Activated CD4-positive, alpha-beta T cell treated with anti-CD3 and anti-CD28 coated beads for 36 hours (primary cell): ENCODE measurements at regions not wholly inside any gene's neighbourhood (a gene's known extent, or its start where the extent isn't known, plus 50 kb on each side); places are given as distances from the start of the nearest gene placed in this dataset.
"Not testable (repeated sequence)": the region's sequence is repeated elsewhere in the genome, so short reads cannot be mapped to it uniquely, and the experiment has no call there.

Experiments
- ATAC-seq: fragments of 200-7000 bp; cut with Tn5 transposase; one replicate; pipeline ENCODE4 v1.10.0; 2021; ENCODE audit warnings: mild to moderate bottlenecking, moderate library complexity
- CTCF ChIA-PET: fragments of 350-600 bp; sonication (Branson Sonifier 250); formaldehyde crosslinking; loops from one replicate; lab custom pipeline; 2021; ENCODE audit warnings: antibody characterized with exemption; lab: Charles Lee
- POLR2A ChIA-PET: fragments of 350-600 bp; sonication (Branson Sonifier 250); formaldehyde crosslinking; loops from one replicate; lab custom pipeline; 2021; ENCODE audit warnings: antibody characterized with exemption, inconsistent platforms; lab: Charles Lee
- DNase-seq: peaks from one replicate; pipeline ENCODE4 v3.0.0-alpha.2; 2020
- H3K27ac Mint-ChIP-seq: one replicate; pipeline ENCODE4 v1.8.0; 2021; ENCODE audit warnings: mixed read lengths
- H3K27me3 Mint-ChIP-seq: one replicate; pipeline ENCODE4 v1.8.0; 2021; ENCODE audit warnings: mixed read lengths
- H3K36me3 Mint-ChIP-seq: one replicate; pipeline ENCODE4 v1.8.0; 2021; ENCODE audit warnings: low read depth, mixed read lengths
- H3K4me1 Mint-ChIP-seq: one replicate; pipeline ENCODE4 v1.8.0; 2021; ENCODE audit warnings: mixed read lengths
- H3K4me3 Mint-ChIP-seq: one replicate; pipeline ENCODE4 v1.8.0; 2021; ENCODE audit warnings: mild to moderate bottlenecking, moderate library complexity, mixed read lengths
- H3K9me3 Mint-ChIP-seq: one replicate; pipeline ENCODE4 v1.8.0; 2021; ENCODE audit warnings: low read depth, mixed read lengths
- intact Hi-C, 2 experiments: fragments of 100-400 bp; cut with DNase I in 1 of 2; cut with micrococcal nuclease in 1 of 2; formaldehyde crosslinking; loops; one replicate each; pipeline versions ENCODE4 v1.14.2 to v1.15.1; 2022 to 2024; cut with DNase I, micrococcal nuclease

DNA sequence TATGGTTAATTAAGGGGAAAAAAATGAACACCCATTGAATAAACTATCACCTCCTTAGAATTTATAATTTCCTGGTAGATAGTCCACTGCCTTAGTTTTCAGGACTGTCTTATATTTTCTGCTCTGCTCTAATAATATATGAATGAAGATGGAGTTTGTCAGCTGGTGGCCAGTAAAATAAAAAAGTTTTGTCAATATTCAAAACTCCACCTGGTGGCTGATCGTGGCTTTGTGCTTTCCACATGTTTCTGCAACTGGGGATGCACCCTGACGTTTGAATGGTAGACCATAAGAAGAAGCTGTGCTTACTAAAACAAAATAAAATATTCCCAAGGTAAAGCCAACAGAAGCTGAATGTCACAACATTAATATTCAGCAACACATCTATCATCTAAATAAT, 286.6 kb upstream of the IZUMO3 start:
- intact Hi-C loops: no loop called here
- no peak overlapping the region for H3K4me3 Mint-ChIP-seq
- ChIA-PET POLR2A (no interaction called here), CTCF (interaction anchor here (0.6 kb wide), 1 partner anchor 629 kb away, joined by 3 read pairs; no protein-coding TSS in a partner anchor)
- H3K27ac Mint-ChIP-seq: no peak overlapping the region
- H3K9me3 Mint-ChIP-seq: peaks cover 20% of the 10 kb centered on the region
- ATAC-seq (no peak), DNase-seq (no peak)
- H3K27me3 Mint-ChIP-seq: no peaks in the 10 kb centered on the region
- H3K36me3 Mint-ChIP-seq: no peaks in the 10 kb centered on the region
- H3K4me1 Mint-ChIP-seq: no peaks in the 10 kb centered on the region

DNA sequence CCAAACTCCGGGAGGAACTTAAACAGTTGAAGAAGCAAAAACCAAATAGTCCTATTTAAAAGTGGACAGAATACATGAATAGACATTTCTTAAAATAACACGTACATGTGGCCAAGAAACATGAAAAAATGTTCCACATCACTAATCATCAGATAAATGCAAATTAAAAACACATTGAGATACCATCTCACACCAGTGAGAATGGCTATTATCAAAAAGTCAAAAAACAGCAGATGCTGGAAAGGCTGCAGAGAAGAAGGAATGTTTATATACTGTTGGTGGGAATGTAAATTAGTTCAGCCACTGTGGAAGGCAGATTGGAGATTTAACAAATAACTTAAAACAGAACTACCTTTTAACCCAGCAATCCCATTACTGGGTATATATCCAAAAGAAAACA, 283.0 kb upstream of the IZUMO3 start:
- peaks cover 25% of the 10 kb centered on the region for H3K9me3 Mint-ChIP-seq
- CTCF ChIA-PET: no interaction called here

DNA sequence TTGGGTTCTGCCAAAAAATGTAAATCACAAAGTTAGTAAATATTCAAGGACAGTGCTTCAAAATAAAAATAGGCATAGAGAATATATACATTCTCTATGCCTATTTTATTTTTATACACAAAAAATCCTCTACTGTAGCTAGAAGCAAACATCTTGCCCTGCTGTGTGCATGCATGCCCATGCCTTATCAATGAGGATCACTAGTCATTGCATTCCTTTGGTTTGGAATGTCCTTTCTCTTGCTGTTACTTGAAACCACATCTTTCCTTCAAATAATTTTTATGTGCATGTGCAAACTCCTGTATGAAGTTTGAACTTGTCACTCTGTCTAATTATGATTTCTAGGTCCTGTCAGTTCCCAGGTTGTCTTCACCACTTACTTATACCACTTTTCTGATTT, 278.9 kb upstream of the IZUMO3 start:
- CTCF ChIA-PET: no interaction called here
- intact Hi-C loops: no loop called here
- H3K36me3 Mint-ChIP-seq: no peaks in the 10 kb centered on the region
- H3K4me3 Mint-ChIP-seq: no peak overlapping the region
- peaks cover 22% of the 10 kb centered on the region for H3K9me3 Mint-ChIP-seq
- POLR2A ChIA-PET: no interaction called here
- ATAC-seq (no peak), DNase-seq (no peak)
- no peak overlapping the region for H3K27ac Mint-ChIP-seq
- no peaks in the 10 kb centered on the region for H3K27me3 Mint-ChIP-seq
- H3K4me1 Mint-ChIP-seq: no peaks in the 10 kb centered on the region

More for the DNA sequence above, 283.0 kb upstream of the IZUMO3 start:
- H3K4me1 Mint-ChIP-seq: no peaks in the 10 kb centered on the region
- H3K36me3 Mint-ChIP-seq: no peaks in the 10 kb centered on the region
- POLR2A ChIA-PET: no interaction called here
- ATAC-seq (no peak), DNase-seq (no peak)
- H3K27me3 Mint-ChIP-seq: no peaks in the 10 kb centered on the region
- no peak overlapping the region for H3K4me3 Mint-ChIP-seq
- intact Hi-C loops: no loop called here
- no peak overlapping the region for H3K27ac Mint-ChIP-seq

DNA sequence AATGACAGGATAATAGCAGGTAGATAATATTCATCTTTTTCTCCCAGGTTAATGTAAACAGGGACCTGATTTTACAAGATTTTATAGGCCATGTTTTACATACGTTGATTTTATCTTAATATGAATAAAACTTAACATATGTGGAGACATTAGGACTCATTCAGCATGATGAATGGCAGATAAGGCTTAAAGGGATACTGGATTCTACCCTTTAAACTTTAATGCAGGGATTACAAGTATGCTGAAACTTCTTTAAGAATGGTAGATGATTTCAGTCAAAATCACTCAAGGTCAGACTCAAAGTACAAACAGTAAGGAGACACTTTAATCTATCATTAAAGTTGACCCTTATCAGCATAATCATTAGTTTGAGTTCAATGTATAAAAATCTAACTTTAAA, 274.5 kb upstream of the IZUMO3 start:
- intact Hi-C loops: no loop called here
- peaks cover 14% of the 10 kb centered on the region for H3K9me3 Mint-ChIP-seq
- H3K27me3 Mint-ChIP-seq: no peaks in the 10 kb centered on the region
- no peaks in the 10 kb centered on the region for H3K4me1 Mint-ChIP-seq
- no peak for DNase-seq
- no peak for ATAC-seq
- ChIA-PET POLR2A (no interaction called here), CTCF (no interaction called here)
- no peaks in the 10 kb centered on the region for H3K36me3 Mint-ChIP-seq
- H3K4me3 Mint-ChIP-seq: no peak overlapping the region
- H3K27ac Mint-ChIP-seq: no peak overlapping the region

DNA sequence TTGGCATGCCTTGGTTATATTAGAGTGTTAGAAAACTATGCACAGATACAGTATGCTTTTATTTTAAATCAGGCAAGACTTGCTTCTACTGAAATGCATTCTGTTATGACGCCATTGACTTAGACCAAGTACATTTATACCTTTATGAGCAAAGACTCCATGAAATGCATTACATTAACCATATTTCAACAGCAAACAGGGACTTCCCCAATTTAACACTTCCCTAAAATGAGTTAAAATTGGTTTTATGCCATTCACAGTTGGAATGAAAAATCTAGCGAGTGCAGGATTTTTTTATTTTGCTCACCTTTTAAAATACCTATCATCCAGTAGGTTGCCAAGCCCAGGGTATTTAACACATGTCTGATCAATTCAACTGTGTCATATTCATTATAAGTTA, 272.1 kb upstream of the IZUMO3 start:
- Mint-ChIP-seq H3K4me1 (no peaks in the 10 kb centered on the region), H3K27me3 (no peaks in the 10 kb centered on the region), H3K27ac (no peak overlapping the region), H3K4me3 (no peak overlapping the region), H3K36me3 (no peaks in the 10 kb centered on the region), H3K9me3 (peaks cover 13% of the 10 kb centered on the region)
- POLR2A ChIA-PET: no interaction called here
- intact Hi-C loops: no loop called here
- CTCF ChIA-PET: no interaction called here
- no peak for ATAC-seq
- no peak for DNase-seq

DNA sequence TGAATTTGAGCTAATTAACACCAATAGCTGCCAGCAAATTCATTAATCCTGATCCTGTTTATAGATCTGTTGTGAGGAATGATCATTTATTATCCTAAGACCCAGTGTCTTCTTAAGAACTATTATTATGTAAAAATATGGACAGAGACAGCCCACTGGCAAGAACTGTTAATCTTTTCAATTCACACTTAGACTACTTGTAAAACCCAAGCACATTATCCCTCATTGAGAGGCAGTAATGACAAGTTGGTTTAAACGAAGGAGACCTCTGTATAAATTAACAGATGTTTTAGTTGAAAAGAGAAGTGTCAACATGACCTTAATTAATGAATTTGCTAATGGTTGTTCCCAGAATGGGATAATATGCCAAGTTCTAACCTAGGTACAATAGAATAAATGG, 270.3 kb upstream of the IZUMO3 start:
- H3K4me3 Mint-ChIP-seq: no peak overlapping the region
- no peak overlapping the region for H3K27ac Mint-ChIP-seq
- intact Hi-C loops: no loop called here
- H3K9me3 Mint-ChIP-seq: peaks cover 12% of the 10 kb centered on the region
- no peaks in the 10 kb centered on the region for H3K36me3 Mint-ChIP-seq
- DNase-seq (no peak), ATAC-seq (no peak)
- no peaks in the 10 kb centered on the region for H3K27me3 Mint-ChIP-seq
- ChIA-PET CTCF (no interaction called here), POLR2A (no interaction called here)
- H3K4me1 Mint-ChIP-seq: no peaks in the 10 kb centered on the region

DNA sequence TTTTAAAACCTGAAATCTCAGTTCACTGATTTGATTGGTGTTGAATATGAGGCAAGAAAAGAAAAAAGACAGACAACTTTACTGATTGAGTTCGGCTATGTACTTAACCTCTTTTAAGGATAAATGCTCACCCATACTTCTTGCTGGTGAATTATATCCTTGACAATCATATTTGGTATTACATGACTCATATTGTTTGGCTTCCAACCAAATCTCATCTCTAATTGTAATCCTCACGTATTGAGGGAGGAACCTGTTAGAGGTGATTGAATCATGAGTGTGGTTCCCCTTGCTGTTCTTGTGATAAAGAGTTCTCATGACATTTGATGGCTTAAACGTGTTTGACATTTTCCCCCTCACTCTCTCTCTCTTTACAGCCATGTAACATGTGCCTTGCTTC, 255.6 kb upstream of the IZUMO3 start:
- Mint-ChIP-seq H3K27ac (no peak overlapping the region), H3K36me3 (no peaks in the 10 kb centered on the region), H3K9me3 (peaks cover 2% of the 10 kb centered on the region), H3K4me1 (no peaks in the 10 kb centered on the region), H3K27me3 (no peaks in the 10 kb centered on the region), H3K4me3 (no peak overlapping the region)
- ChIA-PET POLR2A (no interaction called here), CTCF (no interaction called here)
- DNase-seq: no peak
- ATAC-seq: no peak
- intact Hi-C loops: no loop called here

DNA sequence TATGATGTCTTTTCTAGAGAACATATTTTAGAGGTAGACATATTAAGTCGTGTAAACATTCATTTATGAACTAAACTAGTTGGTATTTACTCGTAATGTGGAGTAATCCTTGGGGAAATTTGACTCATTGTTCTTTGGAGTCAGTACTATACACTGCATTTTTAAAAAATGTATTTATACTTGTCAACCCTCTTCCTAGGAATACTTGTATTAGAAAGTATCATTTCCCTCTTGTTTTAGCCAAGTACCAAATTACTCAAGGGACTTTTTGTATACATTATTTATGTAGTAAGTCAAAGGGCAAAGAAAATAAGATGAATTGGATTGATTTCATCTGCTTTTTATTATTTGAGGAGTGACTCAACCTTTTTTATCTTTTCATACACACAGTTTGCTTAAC, 248.1 kb upstream of the IZUMO3 start:
- peaks cover 20% of the 10 kb centered on the region for H3K9me3 Mint-ChIP-seq
- no peaks in the 10 kb centered on the region for H3K36me3 Mint-ChIP-seq
- no peak overlapping the region for H3K27ac Mint-ChIP-seq
- no peaks in the 10 kb centered on the region for H3K27me3 Mint-ChIP-seq
- no peak overlapping the region for H3K4me3 Mint-ChIP-seq
- ChIA-PET CTCF (no interaction called here), POLR2A (no interaction called here)
- H3K4me1 Mint-ChIP-seq: no peaks in the 10 kb centered on the region
- DNase-seq (no peak), ATAC-seq (no peak)
- intact Hi-C loops: no loop called here

DNA sequence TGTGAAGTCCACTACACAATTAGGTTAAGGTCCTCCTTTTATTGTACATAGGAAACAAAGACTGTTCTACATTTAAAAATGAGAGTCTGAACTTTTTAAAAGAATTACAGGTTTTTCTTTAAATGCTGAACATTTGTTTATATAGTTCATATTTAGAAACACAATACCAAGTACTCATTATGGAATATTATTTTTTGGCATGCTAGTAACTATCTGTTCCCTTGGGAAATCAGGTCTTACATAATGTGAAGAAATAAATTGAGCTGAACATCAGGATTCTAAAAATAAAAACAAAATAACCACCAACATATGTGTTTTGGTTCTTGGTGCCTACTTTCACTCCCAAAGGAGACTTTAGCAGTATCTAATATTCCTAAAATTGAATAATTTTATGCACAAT, 230.5 kb upstream of the IZUMO3 start:
- ChIA-PET CTCF (no interaction called here), POLR2A (no interaction called here)
- peaks cover 20% of the 10 kb centered on the region for H3K9me3 Mint-ChIP-seq
- no peak for DNase-seq
- no peak for ATAC-seq
- H3K4me3 Mint-ChIP-seq: no peak overlapping the region
- no peaks in the 10 kb centered on the region for H3K4me1 Mint-ChIP-seq
- no peaks in the 10 kb centered on the region for H3K27me3 Mint-ChIP-seq
- intact Hi-C loops: loop anchor here in 1 of 2 experiments (10.0 kb wide), 1 partner anchor 51 kb away; no protein-coding TSS in a partner anchor
- H3K27ac Mint-ChIP-seq: no peak overlapping the region
- no peaks in the 10 kb centered on the region for H3K36me3 Mint-ChIP-seq

DNA sequence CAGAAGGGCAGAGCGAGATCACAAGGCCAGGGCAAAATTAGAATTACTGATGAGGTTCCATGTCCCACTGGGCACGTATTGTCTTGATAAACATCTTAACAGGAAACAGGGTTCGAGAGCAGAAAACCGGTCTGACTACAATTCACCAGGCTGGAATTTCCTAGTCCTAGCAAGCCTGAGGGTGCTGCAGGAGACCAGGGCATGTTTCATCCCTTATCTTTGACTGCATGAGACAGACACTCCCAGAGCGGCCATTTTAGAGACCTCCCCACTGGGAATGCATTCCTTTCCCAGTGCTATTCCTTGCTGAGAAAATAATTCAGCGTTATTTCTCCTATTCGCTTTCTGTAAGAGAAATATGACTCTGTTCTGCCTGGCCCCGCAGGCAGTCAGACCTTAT, 228.5 kb upstream of the IZUMO3 start:
- POLR2A ChIA-PET, ATAC-seq, H3K36me3 Mint-ChIP-seq, H3K4me1 Mint-ChIP-seq, H3K4me3 Mint-ChIP-seq, H3K27me3 Mint-ChIP-seq, H3K27ac Mint-ChIP-seq, CTCF ChIA-PET, DNase-seq: not testable (repeated sequence)
- intact Hi-C loops: loop anchor here in 1 of 2 experiments (10.0 kb wide), 1 partner anchor 49 kb away; no protein-coding TSS in a partner anchor
- peaks cover 14% of the 10 kb centered on the region for H3K9me3 Mint-ChIP-seq

DNA sequence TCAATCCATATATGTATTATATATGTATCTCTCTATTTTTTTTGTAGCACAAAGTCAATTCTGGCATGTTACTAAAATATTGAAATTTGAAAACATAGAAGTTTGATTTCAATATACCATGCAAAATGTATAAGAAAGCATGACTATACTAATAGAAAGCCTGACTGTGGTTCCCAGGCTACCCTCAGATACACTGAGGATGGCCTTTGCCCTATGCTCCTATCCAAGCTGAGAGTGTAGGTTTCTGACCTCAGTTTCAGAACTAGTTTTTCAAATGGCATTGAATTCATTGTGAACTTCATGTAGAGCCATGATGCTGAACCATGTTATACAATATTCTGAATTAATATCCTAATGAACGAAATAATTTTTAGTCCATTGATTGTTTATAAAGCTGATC, 220.4 kb upstream of the IZUMO3 start:
- Mint-ChIP-seq H3K36me3 (no peaks in the 10 kb centered on the region), H3K4me3 (no peak overlapping the region), H3K27ac (no peak overlapping the region), H3K27me3 (no peaks in the 10 kb centered on the region), H3K9me3 (peaks cover 34% of the 10 kb centered on the region), H3K4me1 (no peaks in the 10 kb centered on the region)
- POLR2A ChIA-PET: no interaction called here
- CTCF ChIA-PET: no interaction called here
- ATAC-seq: no peak
- DNase-seq: no peak
- intact Hi-C loops: no loop called here

DNA sequence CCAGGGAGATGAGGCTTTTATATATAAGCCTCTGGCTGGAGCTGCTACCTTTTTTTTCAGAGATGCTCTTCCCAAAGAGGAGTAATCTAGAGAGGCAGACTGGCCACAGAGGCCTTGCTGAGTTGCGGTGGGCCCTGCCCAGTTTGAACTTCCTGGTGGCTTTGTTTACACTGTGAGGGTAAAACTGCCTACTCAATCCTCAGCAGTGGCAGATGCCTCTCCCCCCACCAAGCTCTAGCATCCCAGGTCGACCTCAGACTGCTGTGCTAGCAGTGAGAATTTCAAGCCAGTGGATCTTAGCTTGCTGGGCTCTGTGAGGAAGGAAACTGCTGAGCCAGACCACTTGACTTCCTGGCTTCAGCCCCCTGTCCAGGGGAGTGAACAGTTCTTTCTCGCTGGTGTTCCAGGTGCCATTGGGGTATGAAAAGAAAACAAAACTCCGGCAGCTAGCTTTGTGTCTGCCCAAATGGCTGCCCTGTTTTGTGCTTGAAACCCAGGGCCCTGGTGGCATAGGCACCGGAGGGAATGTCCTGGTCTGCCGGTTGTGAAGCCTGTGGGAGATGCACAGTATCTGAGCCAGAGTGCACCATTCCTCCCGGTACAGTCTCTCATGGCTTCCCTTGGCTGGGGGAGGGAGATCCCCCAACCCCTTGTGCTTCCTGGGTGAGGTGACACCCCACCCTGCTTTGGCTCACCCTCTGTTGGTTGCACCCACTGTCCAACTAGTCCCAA, 219.5 kb upstream of the IZUMO3 start:
- ATAC-seq: no peak
- no peak overlapping the region for H3K27ac Mint-ChIP-seq
- H3K4me1 Mint-ChIP-seq: no peaks in the 10 kb centered on the region
- ChIA-PET CTCF (no interaction called here), POLR2A (no interaction called here)
- no peaks in the 10 kb centered on the region for H3K36me3 Mint-ChIP-seq
- no peaks in the 10 kb centered on the region for H3K27me3 Mint-ChIP-seq
- H3K9me3 Mint-ChIP-seq: peaks cover 39% of the 10 kb centered on the region
- DNase-seq: no peak
- intact Hi-C loops: no loop called here
- no peak overlapping the region for H3K4me3 Mint-ChIP-seq
